ENCODE measurements at regions not wholly inside any gene's neighbourhood (a gene's known extent, or its start where the extent isn't known, plus 50 kb on each side); places are given as distances from the start of the nearest gene placed in this dataset.
A peak's percentile ranks its signal among the peaks of the same experiment; 100 is the strongest.

DNA sequence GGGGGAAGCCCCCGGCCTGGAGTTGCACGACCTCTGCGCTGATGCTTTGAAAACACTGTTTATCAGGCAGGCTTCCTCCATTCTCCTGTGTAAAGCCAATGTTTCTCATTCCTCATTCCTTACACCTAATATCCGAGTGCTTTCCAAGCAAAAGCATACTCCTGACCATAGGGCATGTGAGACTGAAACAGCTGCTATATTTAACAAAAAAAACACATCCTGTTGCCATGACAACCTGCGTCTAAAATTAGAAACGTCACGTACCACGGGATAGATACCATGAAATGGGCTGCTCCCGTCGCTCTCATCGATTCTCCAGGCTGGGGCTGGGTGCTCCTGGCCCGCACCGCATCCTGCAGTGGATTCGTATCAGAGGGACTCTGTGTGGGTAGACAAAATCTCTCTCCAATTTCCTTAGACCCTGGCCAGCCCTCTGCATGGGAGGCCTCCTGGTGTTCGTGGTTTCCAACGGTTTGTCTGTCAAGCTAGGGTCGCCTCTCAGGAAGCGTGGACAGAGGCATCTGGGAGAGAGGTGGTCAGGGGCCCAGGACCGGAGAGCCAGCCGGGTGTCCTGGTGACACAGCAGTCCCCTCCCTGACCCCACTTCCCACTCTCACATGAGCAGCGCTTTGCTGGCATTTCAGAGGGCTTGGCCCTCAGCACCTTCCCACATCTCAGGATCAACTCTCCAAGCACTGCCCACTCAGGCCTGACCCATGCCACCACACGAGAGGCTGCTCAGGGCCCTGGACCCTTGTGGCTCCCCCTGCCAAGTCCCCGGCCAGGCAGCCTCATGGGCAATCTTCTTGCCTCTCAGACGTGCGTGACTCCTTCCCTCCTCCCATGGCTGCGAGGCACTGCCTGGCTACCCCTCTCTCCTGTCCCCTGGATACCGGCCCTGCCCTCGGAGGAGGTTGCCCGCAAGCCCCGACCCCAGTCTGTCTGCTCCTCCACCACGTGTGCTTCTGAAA is 268.1 kb downstream of the NDUFA10 start:
- DNase-seq = no peak

GRCh38 chr2:239756031-239756789 is 268.9 kb downstream of the NDUFA10 start:
- DNase-seq = no peak

DNA sequence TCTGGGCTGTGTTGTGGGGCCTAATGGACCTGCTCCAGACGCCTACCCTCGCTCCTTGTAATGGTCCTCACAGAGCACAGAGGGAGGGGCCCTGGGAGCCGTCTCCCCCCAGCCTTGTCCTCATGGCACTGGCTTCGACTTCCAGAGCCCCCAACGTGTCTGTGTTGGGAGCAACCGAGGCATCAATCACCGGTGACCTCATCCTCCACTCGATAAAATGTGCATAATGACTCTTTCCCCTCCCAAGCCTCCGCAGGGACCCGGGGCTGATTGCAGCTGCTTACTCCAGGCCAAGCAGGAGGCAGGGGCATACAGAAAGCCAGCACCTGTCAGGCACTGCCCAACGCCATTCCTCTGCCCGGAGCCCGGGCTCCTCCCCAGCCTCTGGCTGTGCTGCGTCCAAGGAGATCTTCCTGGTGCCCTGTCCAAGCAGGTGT is 271.7 kb downstream of the NDUFA10 start:
- DNase-seq = peak; percentile 19

DNA sequence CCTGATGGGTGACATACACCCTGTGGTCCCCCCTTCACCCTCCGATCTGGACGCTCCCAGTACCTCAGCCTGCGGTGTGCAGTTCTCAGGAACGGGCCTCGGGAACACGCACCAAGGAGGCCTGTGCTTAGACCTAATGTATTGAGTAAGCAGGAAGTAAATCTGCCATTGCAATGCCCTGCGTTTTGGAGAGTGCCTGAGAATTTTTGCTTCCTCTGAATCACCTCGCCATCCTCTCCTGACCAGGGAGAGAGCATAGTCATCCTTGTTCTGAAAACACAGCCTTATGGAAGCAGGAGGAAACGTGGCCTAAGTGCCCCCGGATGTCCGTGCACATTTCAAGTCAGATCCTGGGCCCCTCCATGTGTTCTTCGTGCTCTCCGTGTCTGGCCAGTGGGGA is 272.2 kb downstream of the NDUFA10 start:
- no peak for DNase-seq

DNA sequence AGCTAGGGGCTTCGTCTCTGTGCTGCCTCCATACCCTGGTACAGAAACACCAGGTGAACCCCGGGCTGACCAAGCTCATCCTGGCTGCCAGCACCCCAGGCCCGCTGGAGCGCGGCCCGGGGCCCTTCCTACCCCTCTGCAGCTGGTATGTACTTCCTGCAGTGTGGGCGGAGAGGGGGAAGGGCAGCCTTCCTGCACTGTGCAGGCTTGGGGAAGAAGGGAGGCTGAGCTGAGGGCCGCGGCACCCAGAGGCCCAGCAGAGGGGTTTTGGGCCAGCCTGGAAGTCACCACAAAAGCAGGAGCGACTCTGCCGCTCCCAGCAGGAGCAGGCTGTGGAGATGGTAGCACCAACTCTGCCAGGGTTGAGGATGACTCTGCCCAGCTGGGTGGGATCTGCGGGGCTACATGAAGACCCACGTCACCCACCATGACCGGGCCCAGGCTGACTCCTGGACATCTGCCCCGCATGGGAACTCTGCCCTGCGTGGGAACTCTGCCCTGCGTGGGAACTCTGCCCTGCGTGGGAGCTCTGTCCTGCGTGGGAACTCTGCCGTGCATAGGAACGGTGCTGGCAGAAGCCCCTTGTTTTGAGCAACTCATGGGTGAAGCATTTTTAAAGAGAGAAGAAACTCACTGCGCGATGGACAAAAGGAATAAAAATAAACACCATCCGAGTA is 273.3 kb downstream of the NDUFA10 start:
- DNase-seq = no peak

- no peak for DNase-seq
Observed at GRCh38 chr2:239750929-239751678, 274.0 kb downstream of the NDUFA10 start.

GRCh38 chr2:239750045-239750835 is 274.9 kb downstream of the NDUFA10 start:
- no peak for DNase-seq

DNA sequence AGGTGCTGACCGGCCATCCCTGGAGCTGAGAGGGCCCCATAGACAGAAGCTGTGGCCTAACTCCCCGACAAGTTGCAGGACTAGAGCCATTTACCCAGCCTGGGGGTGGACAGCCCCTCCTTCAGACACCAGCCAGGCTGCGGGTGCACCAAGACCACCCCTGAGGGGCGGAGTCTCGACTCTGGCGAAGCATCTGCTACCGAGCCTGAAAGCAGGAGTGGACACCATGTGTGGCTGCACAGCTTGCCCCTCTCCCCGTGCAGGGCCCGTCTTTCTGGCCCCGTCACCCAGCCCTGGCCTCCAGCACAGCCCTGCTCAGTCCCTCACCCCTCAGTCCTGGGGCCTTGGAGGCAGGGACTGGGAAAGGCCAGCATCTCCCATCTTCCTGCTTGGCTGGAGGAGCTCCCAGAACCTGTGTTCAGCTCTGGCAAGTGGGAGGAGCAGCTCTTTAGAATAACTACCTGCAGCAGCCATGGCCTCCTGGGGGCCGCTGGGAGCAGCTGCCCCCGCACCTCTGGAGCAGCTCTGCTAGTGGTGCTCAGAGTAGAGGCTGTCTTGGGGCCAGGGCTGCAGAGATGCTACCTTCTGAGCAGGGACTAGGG is 275.8 kb downstream of the NDUFA10 start:
- no peak for DNase-seq

DNA sequence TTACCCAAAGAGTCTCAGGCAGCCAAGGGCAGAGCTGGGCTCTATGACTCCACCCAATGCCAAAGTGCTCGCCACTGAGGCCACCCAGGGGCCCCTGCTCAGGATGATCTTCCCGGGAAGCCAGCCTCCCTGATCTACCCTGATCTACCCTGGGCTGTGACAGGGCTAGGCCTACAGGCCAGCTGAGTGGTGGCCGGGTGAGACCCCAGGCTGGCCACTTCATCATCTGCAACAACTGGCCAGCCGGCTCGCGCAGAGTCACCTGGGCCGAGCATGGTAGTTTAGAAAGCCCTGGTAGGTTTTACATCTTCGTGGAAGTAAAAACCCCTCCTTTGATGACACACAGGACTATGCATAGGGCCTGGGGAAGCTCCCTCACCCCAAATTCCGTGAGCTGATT is 276.3 kb downstream of the NDUFA10 start:
- DNase-seq = no peak

- no peak for DNase-seq
Observed at GRCh38 chr2:239747771-239748170, 277.4 kb downstream of the NDUFA10 start.

DNA sequence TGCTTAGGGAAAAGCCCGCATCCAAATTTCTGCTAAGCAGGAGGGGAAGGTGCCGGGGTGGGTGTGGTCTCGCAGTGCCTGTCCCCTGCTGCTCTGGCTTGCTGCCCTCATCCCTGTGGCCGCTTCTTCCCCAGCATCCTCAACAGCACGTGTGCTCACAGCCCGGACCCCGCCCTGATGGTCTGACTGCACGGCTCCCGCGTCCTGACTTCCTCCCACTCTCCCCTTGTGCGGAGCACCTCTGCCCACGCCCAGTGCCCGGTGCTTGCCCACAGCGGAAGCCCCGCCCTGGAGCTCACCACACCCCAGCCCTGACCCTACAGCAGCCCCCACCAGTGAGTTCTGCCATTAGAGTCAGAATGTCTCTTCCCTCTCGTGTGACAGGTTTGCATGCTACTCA is 277.9 kb downstream of the NDUFA10 start:
- no peak for DNase-seq

DNA sequence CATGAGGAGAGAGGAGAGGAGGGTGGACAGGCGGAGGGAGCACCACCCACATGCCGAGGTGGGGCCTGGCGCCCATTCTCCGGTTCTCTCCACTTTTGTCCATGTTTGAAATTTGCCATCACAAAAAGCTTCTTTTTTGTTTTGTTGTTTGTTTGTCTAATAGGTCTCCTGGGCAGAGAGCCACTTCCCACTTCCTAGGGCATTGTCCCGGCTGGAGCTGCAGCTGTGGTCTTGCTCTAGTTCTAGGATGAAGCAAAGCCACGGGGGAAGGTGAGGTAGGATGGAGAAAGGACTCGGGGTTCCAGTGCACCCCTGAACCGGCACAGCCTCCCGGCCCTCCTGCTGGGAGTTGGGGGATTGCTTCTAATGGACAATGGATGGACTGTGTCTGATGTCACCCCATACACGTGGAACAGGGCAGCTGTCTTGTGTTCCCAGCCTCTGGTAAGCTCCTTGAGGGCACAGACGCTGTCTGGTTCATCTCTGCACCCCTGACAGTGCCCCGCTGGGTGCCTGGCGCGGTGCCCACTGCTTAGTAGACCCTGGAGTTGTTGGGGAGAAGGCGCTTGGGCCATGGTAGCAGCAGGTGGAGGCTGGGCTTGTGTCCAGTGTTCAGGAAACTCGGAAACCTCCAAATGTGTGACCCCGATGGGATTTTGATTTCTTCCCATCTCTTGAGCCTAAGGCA is 278.4 kb downstream of the NDUFA10 start:
- no peak for DNase-seq

DNA sequence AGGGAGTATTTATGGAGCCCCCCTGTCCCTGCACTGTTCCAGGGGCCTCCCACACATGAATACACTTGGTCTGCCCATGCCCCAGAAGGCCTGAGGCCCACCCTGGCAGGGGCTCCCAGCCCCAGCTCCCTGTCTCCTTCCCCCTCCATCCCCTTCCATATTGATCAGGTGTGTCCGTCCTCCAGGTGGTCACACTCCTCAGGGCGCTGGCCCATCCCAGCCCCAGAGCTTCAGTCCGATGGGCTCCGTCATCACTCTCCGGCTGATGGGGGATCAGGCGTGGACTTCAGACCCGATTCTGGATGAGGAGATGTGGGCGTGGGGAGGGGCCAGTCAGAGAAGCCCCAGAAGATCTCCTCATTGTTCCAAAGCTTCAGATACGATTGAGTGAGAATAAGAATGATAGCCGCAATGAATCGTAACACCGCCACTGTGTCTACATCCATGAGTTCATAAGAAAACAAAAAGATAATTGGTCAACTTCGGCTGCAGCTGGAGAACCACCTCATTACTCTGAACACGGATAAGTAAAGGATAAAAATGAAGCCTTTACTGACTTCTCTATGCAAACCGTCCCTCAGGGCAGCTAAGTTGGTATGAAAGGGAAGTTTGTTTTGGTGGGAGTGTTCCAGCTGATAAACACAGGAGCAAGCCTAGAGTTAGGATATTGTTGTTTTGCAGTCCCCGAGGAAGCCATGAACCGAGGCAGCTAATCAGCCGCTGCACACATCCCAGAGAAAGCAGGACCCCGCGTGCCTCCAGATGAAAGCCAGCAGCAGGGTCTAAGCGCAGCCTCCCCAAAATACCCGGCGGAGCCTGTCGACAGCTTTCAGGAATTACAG is 279.5 kb downstream of the NDUFA10 start:
- DNase-seq = no peak

- DNase-seq = no peak
Observed at GRCh38 chr2:239744706-239745340, 280.3 kb downstream of the NDUFA10 start.

- DNase-seq = no peak
Observed at GRCh38 chr2:239743206-239743605, 281.9 kb downstream of the NDUFA10 start.

DNA sequence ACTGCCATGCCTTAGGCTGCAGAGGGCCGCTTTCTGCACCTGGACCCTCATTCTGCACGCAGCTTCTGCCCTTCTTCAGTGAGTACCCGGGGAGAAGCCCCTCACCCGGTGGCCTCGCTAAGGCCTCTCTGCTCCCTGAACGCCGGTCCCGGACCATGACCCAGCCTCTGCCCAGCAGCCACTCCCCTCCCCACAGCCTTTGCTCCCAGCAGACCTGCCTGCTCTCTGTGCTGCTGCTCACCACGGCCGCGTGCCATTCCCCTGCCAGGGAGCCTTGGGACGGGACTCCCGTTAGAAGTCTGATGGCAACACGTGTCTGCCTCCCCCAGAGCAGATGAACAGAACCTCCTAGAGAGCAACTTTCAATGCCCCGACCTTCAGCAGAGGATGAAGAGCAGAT is 282.8 kb downstream of the NDUFA10 start:
- no peak for DNase-seq

GRCh38 chr2:239739206-239739605 is 285.9 kb downstream of the NDUFA10 start:
- no peak for DNase-seq

- DNase-seq = no peak
Observed at GRCh38 chr2:239738159-239738558, 287.0 kb downstream of the NDUFA10 start.

- no peak for DNase-seq
Observed at GRCh38 chr2:239737144-239737463, 288.0 kb downstream of the NDUFA10 start.
